ENCODE measurements at regions not wholly inside any gene's neighbourhood (a gene's known extent, or its start where the extent isn't known, plus 50 kb on each side); places are given as distances from the start of the nearest gene placed in this dataset.

DNA sequence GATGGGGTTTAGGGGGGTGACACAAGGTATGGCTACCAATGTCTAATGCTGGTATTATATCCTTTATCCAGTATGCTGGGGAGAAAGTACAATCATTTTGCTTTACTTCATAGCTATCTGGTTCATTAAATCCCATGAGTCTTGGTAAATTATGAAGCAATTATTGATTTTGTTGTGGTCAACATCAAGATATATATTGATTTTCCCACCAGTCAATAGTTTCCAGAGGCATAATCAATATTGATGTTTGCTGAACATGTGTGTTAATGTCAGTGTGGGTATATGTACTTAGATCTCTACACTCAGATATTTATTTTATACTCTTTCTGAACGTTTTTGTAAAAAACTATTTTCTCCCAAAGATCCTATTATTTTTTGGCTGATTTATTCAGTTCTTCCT lies 155.5 kb downstream of the BACH1 start:
- Histone ChIP-seq H3K27me3 (ENCODE audit: control insufficient read depth in 2 of 2, insufficient read depth in 2 of 2, low read length in 2 of 2) (no peaks in the 10 kb centered on the region), H3K9me1 (ENCODE audit: control insufficient read depth, insufficient read depth, low read length) (no peaks in the 10 kb centered on the region), H2AFZ (ENCODE audit: low read depth, low read length) (no peak overlapping the region), H3K27ac (ENCODE audit: extremely low read depth, low read depth, low read length) (no peak overlapping the region), H3K4me2 (ENCODE audit: insufficient read depth, low read length) (no peak overlapping the region), H3K36me3 (ENCODE audit: control insufficient read depth, insufficient read depth, low read length) (no peaks in the 10 kb centered on the region), H3K4me1 (replicated peaks in 1 of 2; ENCODE audit: control insufficient read depth in 2 of 2, insufficient read depth in 2 of 2, low read length in 2 of 2) (no peaks in the 10 kb centered on the region), H3K9ac (ENCODE audit: insufficient read depth in 1 of 2, low read depth in 2 of 2, low read length in 2 of 2) (no peak overlapping the region), H3K79me2 (ENCODE audit: control insufficient read depth, insufficient read depth, low read length) (no peaks in the 10 kb centered on the region), H4K20me1 (replicated peaks; ENCODE audit: control insufficient read depth, insufficient read depth, low read length) (no peaks in the 10 kb centered on the region), H3K9me3 (replicated peaks; ENCODE audit: control insufficient read depth, insufficient read depth, low read depth, low read length) (no peaks in the 10 kb centered on the region), H3K4me3 (no peak overlapping the region)
- intact Hi-C loops (cut with micrococcal nuclease): no loop called here
- WGBS (ENCODE audit: insufficient coverage, low coverage, missing lambda C conversion rate): 5% methylated on average over 1 of the region's 1 CpG
- FAIRE-seq (no peak), DNase-seq (ENCODE audit: extremely low read depth in 1 of 4, low spot score in 3 of 4) (no peak), ATAC-seq (no peak)
- POLR2A ChIA-PET: no interaction called here
- CTCF ChIA-PET (ENCODE audit: low intra/inter-chr PET ratio): no interaction called here
- in situ Hi-C loops (cut with MboI): no loop called here
- no TSS peak for BruUV-seq (replicated peaks)
- TF ChIP-seq SRSF3 (IDR thresholded peaks at IDR 0.05; ENCODE audit: insufficient read depth, low read length) (no peak), DNMT1 (IDR thresholded peaks at IDR 0.05) (no peak), GTF2A2 (tag; IDR thresholded peaks at IDR 0.05) (no peak), ZMIZ1 (IDR thresholded peaks at IDR 0.05; ENCODE audit: low read depth in 2 of 2, low read length in 2 of 2) (no peak), PHB2 (IDR thresholded peaks at IDR 0.05; ENCODE audit: low read depth) (no peak), E2F8 (IDR thresholded peaks at IDR 0.05; ENCODE audit: low read depth, partially characterized antibody) (no peak), NONO (IDR thresholded peaks at IDR 0.05; ENCODE audit: low read depth in 2 of 2, low read length in 1 of 2) (no peak), ERF (CRISPR knock-in tag; IDR thresholded peaks at IDR 0.05) (no peak), NFXL1 (CRISPR knock-in tag; IDR thresholded peaks at IDR 0.05) (no peak), ETS1 (conservative IDR thresholded peaks at IDR 0.05; ENCODE audit: control insufficient read depth, low read depth, low read length) (no peak)
- TF ChIP-seq, protein P1, sequence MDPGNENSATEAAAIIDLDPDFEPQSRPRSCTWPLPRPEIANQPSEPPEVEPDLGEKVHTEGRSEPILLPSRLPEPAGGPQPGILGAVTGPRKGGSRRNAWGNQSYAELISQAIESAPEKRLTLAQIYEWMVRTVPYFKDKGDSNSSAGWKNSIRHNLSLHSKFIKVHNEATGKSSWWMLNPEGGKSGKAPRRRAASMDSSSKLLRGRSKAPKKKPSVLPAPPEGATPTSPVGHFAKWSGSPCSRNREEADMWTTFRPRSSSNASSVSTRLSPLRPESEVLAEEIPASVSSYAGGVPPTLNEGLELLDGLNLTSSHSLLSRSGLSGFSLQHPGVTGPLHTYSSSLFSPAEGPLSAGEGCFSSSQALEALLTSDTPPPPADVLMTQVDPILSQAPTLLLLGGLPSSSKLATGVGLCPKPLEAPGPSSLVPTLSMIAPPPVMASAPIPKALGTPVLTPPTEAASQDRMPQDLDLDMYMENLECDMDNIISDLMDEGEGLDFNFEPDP (CRISPR knock-in tag; IDR thresholded peaks at IDR 0.05): no peak
- TF ChIP-seq, protein P2, sequence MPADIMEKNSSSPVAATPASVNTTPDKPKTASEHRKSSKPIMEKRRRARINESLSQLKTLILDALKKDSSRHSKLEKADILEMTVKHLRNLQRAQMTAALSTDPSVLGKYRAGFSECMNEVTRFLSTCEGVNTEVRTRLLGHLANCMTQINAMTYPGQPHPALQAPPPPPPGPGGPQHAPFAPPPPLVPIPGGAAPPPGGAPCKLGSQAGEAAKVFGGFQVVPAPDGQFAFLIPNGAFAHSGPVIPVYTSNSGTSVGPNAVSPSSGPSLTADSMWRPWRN (IDR thresholded peaks at IDR 0.05; ENCODE audit: low read depth): no peak
